WTC11 (cell line): ENCODE measurements at regions not wholly inside any gene's neighbourhood (a gene's known extent, or its start where the extent isn't known, plus 50 kb on each side); places are given as distances from the start of the nearest gene placed in this dataset.

ENCODE experiments used
- AFF4 ChIP-seq: sonication (generic); formaldehyde crosslinking; IDR thresholded peaks from 2 replicates; pipeline ENCODE4 v1.8.1; 2023; ENCODE audit warnings: mild to moderate bottlenecking, missing genetic modification reagents, borderline replicate concordance
- SMAD3 ChIP-seq: sonication (generic); formaldehyde crosslinking; IDR thresholded peaks from 2 replicates; pipeline ENCODE4 v1.8.0; 2022; ENCODE audit warnings: missing genetic modification reagents, mild to moderate bottlenecking, borderline replicate concordance
- TCF7 ChIP-seq: sonication (generic); formaldehyde crosslinking; IDR thresholded peaks from 2 replicates; pipeline ENCODE4 v1.8.0; 2022; ENCODE audit warnings: mild to moderate bottlenecking, low read depth, missing genetic modification reagents, moderate library complexity
- ZNF423 ChIP-seq: fragments of 250-450 bp; sonication (Bioruptor Pico); IDR thresholded peaks from 2 replicates; pipeline ENCODE4 v2.1.2; 2022; ENCODE audit warnings: mild to moderate bottlenecking, moderate library complexity
- TF ChIP-seq, protein P1 (sequence below): fragments of 200-600 bp; IDR thresholded peaks from 2 replicates; pipeline ENCODE4 v1.8.0; 2022; ENCODE audit warnings: antibody characterized with exemption

- TF ChIP-seq, protein P1, sequence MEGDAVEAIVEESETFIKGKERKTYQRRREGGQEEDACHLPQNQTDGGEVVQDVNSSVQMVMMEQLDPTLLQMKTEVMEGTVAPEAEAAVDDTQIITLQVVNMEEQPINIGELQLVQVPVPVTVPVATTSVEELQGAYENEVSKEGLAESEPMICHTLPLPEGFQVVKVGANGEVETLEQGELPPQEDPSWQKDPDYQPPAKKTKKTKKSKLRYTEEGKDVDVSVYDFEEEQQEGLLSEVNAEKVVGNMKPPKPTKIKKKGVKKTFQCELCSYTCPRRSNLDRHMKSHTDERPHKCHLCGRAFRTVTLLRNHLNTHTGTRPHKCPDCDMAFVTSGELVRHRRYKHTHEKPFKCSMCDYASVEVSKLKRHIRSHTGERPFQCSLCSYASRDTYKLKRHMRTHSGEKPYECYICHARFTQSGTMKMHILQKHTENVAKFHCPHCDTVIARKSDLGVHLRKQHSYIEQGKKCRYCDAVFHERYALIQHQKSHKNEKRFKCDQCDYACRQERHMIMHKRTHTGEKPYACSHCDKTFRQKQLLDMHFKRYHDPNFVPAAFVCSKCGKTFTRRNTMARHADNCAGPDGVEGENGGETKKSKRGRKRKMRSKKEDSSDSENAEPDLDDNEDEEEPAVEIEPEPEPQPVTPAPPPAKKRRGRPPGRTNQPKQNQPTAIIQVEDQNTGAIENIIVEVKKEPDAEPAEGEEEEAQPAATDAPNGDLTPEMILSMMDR: no peak
- TF ChIP-seq TCF7 (CRISPR knock-in tag) (no peak), ZNF423 (CRISPR knock-in tag) (no peak), SMAD3 (CRISPR knock-in tag) (no peak), AFF4 (CRISPR knock-in tag) (no peak)
These were observed 179.9 kb downstream of the ATPSCKMT start for GRCh38 chr5:10069637-10070313.
